ENCODE measurements at regions not wholly inside any gene's neighbourhood (a gene's known extent, or its start where the extent isn't known, plus 50 kb on each side); places are given as distances from the start of the nearest gene placed in this dataset.

DNA sequence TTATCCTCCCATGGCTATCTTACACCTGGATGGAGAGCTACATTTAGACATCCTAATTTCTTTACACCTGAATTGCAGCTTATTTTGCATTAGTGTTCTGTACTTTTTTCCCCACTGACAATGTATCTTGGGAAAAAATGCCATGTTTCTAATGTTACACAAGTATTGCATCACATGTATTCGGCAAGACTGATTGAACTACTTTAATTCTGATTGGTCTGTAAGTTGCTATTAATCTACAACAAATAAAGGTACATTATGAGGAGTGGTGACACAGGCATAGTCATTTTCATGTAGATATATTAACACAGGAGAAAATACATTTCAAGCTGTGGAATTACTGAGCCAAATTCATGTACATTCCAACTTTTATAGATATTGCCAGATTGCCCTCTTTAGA lies 558.0 kb downstream of the TRIML1 start:
- intact Hi-C loops (cut with DNase I; ENCODE audit: low total_unique reads) = no loop called here
- no peaks in the 10 kb centered on the region for H3K9me3 ChIP-seq
- no peaks in the 10 kb centered on the region for H3K27me3 ChIP-seq
- DNase-seq = no peak
- no peak overlapping the region for H3K27ac ChIP-seq
- no peaks in the 10 kb centered on the region for H3K4me1 ChIP-seq
- H3K36me3 ChIP-seq = no peaks in the 10 kb centered on the region
- TF ChIP-seq POLR2A (IDR thresholded peaks at IDR 0.05) (no peak), CTCF (IDR thresholded peaks at IDR 0.05) (no peak)
- no peak overlapping the region for H3K4me3 ChIP-seq

- H3K27me3 ChIP-seq = no peaks in the 10 kb centered on the region
- intact Hi-C loops (cut with DNase I; ENCODE audit: low total_unique reads) = no loop called here
- TF ChIP-seq POLR2A (IDR thresholded peaks at IDR 0.05) (no peak), CTCF (IDR thresholded peaks at IDR 0.05) (no peak)
- DNase-seq = no peak
- H3K9me3 ChIP-seq = no peaks in the 10 kb centered on the region
- H3K4me3 ChIP-seq = no peak overlapping the region
- H3K4me1 ChIP-seq = no peaks in the 10 kb centered on the region
- no peaks in the 10 kb centered on the region for H3K36me3 ChIP-seq
- H3K27ac ChIP-seq = no peak overlapping the region
Observed at GRCh38 chr4:188701952-188702351, 562.7 kb downstream of the TRIML1 start.

- intact Hi-C loops (cut with DNase I; ENCODE audit: low total_unique reads) = no loop called here
- no peaks in the 10 kb centered on the region for H3K9me3 ChIP-seq
- H3K4me3 ChIP-seq = no peak overlapping the region
- H3K4me1 ChIP-seq = no peaks in the 10 kb centered on the region
- H3K36me3 ChIP-seq = no peaks in the 10 kb centered on the region
- H3K27me3 ChIP-seq = no peaks in the 10 kb centered on the region
- no peak for DNase-seq
- TF ChIP-seq POLR2A (IDR thresholded peaks at IDR 0.05) (no peak), CTCF (IDR thresholded peaks at IDR 0.05) (no peak)
- no peak overlapping the region for H3K27ac ChIP-seq
Observed at GRCh38 chr4:188704288-188704687, 565.0 kb downstream of the TRIML1 start.

DNA sequence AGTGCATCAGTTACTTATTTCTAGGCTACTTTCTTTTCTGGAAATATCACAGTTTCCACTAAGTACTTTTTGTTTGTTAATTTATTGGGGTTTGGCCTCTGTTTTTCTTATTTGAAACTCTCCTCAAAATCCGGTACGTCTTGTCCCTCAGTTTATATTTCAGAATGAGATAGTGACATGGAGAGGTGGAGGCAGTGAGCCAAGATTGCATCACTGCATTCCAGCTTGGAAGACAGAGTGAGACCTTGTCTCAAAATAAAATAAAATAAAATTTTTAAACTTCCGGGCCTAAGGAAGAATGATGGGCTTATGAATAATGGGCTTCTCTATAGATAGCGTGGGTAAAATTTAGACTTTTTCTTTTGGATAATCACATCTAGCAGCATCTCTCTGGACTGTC lies 567.8 kb downstream of the TRIML1 start:
- H3K4me1 ChIP-seq = no peaks in the 10 kb centered on the region
- no peaks in the 10 kb centered on the region for H3K27me3 ChIP-seq
- no peaks in the 10 kb centered on the region for H3K9me3 ChIP-seq
- TF ChIP-seq CTCF (IDR thresholded peaks at IDR 0.05) = no peak
- TF ChIP-seq POLR2A (IDR thresholded peaks at IDR 0.05) = no peak
- H3K36me3 ChIP-seq = no peaks in the 10 kb centered on the region
- H3K4me3 ChIP-seq = no peak overlapping the region
- H3K27ac ChIP-seq = no peak overlapping the region
- no peak for DNase-seq
- intact Hi-C loops (cut with DNase I; ENCODE audit: low total_unique reads) = no loop called here

DNA sequence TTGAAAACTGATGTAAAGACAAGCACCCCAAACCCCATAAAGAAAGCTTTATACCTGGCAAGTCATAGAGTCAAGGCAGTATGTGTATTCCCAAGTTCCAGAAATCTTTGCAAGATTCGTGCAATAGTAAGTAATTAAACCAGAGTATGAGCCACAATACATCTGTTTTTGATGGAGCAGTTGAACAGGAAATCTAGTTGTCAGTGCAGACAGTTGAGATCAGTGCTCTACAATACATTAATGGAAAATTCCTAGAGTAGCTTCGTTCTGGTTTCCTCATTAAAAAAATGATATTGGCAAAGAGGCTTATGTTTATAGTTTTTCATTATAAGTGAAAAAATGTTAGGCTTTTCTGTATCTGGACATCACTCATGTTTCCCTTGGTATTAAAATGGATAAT lies 575.3 kb downstream of the TRIML1 start:
- intact Hi-C loops (cut with DNase I; ENCODE audit: low total_unique reads) = no loop called here
- no peaks in the 10 kb centered on the region for H3K9me3 ChIP-seq
- H3K27ac ChIP-seq = no peak overlapping the region

More for the DNA sequence above, 575.3 kb downstream of the TRIML1 start:
- H3K27me3 ChIP-seq = no peaks in the 10 kb centered on the region
- no peaks in the 10 kb centered on the region for H3K36me3 ChIP-seq
- no peak for TF ChIP-seq CTCF (IDR thresholded peaks at IDR 0.05)
- TF ChIP-seq POLR2A (IDR thresholded peaks at IDR 0.05) = no peak
- H3K4me3 ChIP-seq = no peak overlapping the region
- no peak for DNase-seq
- no peaks in the 10 kb centered on the region for H3K4me1 ChIP-seq
